ENCODE measurements at regions not wholly inside any gene's neighbourhood (a gene's known extent, or its start where the extent isn't known, plus 50 kb on each side); places are given as distances from the start of the nearest gene placed in this dataset.
A peak's percentile ranks its signal among the peaks of the same experiment; 100 is the strongest.

DNA sequence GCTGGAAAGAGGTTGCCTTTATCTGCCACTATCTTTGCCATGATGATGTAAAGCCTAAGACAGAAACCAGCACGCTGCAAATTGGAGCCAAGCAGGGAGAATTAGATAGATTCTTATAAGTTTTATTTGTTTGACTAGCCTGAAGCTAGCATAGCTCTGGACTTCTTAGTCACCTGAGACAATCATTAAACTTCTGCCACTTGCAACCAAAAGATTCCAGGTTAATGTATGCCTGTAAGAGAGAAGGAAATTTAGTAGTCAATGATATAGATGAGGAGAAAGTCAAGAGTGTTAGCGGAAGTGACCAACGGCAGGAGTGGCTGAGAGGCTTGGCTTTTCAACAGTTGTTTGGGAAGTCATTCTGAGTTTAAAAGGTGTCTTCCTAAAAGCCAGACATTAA lies 1106.6 kb downstream of the VRK1 start:
- DNase-seq, result no peak

DNA sequence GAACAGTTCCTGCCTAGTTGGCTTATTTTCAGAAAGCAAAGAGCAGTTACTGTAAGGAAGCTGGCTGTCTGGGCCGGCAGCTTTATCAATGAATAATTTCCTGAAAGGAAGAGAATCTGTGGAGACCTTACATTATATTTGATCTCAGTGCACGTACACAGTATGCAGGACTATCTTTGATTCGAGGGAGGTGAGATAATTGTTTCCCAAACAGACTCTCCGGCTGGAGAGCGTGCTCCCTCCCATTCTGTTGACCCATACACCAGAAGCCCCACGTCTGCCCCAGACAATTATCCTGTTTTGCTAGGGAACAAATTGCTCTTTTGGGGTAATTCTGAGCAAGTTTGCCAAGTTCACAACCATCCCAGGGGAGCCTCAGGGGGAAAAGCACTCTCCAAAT lies 1115.0 kb downstream of the VRK1 start:
- no peak for DNase-seq

DNA sequence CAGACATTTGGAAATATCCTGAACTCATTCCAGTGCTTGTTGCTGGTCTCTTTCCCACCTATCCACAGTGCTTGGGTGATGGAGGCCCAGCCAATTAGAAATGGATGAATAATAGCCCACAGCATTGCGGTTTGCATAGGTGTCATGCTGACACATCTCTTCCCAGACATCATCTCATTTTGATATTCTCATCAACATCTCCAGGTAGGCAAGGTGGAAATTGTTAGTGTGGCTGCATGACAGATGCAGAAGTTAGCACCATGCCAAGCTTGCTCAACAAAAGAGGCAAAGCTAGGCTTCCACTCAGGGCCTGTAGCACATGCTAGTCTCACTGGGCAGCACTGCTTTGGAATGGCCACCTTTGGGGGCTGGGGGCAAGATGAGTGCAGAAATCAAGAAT lies 1118.9 kb downstream of the VRK1 start:
- no peak for DNase-seq

- no peak for DNase-seq
Measured at GRCh38 chr14:97916669-97917568, 1119.7 kb downstream of the VRK1 start.

DNA sequence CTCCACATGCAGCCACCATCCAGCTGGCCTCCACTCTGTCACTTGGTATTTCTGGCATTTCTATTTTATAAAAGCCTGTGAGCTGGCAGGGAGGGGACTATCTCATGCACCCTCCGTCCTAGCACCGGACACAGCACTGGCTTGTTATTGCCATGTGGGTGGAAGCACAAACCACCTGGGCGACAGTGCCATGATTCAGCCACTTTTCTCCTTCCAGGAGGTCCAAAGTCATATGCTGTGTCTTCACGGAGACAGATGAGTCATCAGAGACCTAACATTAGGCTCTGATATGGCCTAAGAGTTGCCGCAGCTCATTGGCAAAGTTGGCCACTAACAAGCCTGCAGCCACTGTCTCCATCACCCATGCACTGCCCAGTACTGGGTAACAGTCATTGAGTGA lies 1123.0 kb downstream of the VRK1 start:
- DNase-seq, result no peak

GRCh38 chr14:97921296-97921695 lies 1124.1 kb downstream of the VRK1 start:
- no peak for DNase-seq

DNA sequence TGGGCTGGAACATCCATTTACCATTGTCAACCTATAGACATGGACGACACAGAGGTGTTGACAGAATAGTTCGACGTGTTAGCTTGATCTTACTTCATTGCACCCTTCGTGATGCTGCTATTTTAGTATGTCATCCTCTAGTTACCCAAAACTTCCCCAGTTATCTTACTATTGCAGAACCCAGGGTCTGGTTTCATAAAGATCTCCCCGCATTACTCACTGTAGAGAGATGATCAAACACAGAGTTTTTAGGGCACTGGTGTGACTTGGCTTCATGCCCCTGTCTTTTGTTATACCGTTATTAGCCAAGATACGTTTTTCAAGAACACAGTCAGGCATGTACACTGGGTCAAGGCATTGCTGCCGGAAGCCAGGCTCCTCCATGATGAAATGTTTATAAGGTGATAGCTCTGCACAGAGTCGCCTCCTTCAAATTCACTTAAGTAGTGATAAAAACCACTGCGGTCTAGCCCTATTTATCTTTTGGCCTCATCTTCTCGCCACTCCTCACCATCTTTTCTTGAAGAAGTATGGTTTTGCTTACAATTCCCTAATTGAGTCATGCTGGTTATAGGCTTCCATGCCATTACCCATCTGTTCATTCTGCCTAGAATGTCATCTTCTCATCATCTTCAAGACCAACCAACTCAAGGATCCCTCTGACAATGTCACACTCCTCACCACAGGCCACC lies 1127.9 kb downstream of the VRK1 start:
- no peak for DNase-seq

- DNase-seq, result no peak
Measured at GRCh38 chr14:97930166-97930565, 1133.0 kb downstream of the VRK1 start.

GRCh38 chr14:97931273-97931672 lies 1134.1 kb downstream of the VRK1 start:
- DNase-seq, result no peak

- DNase-seq, result no peak
Measured at GRCh38 chr14:97942921-97943320, 1145.7 kb downstream of the VRK1 start.

- peak; percentile 10 to 37 for DNase-seq
Measured at GRCh38 chr14:97943619-97944018, 1146.4 kb downstream of the VRK1 start.

- no peak for DNase-seq
Measured at GRCh38 chr14:97944380-97944779, 1147.2 kb downstream of the VRK1 start.

GRCh38 chr14:97945631-97946030 lies 1148.4 kb downstream of the VRK1 start:
- DNase-seq, result no peak

DNA sequence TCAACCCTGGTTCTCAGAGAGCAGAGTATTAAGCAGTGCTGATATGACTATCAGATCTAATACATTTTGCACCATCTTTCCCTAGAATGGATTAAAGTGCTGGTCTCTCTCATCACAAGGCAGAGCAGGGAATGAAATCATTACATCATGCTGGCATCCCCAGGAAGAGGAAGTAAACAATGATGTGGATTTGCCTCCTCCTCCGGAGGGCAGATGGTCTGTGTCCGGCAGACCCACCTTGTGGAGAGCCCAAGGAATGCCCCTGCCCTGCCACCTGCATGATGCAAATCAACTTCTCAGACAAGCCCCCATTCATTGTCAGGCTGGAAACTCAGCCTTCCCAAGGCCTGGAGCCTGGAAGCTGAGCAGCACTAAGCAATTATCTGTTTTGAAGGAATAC lies 1149.1 kb downstream of the VRK1 start:
- DNase-seq, result no peak

DNA sequence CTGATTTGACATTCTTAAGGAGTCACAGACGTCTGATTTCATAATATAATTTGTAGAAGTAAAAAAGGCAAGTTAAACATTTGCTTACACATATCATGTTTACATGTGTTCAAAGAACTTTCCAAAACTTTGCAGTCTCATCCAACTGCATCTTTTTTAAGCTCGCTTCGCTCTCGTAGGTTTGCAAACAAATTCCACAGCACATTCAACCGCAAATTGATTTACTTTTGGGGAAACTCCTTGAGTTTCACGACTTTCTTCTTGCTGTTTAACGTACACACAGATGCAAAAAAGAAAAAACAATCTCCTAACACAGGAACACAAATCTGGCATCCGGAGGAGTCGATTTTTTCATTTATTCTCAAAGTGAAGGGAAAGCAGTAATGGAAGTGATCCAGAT lies 1149.5 kb downstream of the VRK1 start:
- DNase-seq, result no peak

DNA sequence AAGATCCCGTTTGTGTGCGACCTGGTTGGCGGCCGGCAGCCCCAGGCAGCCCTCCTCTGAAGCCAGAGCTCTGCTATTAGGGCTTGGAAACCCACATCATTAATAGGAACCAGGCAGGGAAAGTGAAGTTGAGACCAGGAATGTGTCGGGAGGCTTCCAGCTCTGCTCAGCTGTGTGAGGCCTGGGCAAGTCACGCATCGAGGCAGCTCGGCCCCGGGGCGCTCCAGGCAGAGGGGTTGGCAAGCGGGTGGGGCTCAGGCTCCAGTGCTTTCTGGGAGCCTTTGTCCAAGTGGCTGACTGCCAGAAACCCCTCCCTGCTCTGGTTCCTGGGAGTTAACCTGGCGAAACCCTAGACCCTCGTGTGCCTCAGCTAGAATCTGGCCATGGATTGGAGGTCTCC lies 1151.7 kb downstream of the VRK1 start:
- no peak for DNase-seq

GRCh38 chr14:97956581-97957340 lies 1159.6 kb downstream of the VRK1 start:
- no peak for DNase-seq

DNA sequence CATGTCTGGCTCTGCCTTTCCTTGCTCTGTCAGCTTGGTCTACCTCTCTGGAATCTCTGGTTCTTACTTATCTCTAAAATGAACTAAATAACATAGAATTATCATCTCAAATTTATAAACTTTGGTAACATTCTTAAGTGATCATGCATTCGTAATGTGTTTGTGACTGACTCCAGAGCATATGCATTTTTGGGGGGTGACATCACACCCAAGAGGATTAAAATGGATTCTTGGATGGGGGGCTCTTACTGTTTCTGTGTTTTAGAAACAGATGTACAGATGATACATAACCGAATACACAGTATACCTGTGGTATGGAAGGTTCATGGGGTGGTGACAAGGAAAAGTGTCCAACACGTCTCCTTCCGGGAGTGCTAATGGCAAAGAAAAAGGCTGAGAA lies 1162.1 kb downstream of the VRK1 start:
- no peak for DNase-seq

GRCh38 chr14:97960436-97960835 lies 1163.3 kb downstream of the VRK1 start:
- no peak for DNase-seq

- no peak for DNase-seq
Measured at GRCh38 chr14:97970222-97970621, 1173.0 kb downstream of the VRK1 start.

DNA sequence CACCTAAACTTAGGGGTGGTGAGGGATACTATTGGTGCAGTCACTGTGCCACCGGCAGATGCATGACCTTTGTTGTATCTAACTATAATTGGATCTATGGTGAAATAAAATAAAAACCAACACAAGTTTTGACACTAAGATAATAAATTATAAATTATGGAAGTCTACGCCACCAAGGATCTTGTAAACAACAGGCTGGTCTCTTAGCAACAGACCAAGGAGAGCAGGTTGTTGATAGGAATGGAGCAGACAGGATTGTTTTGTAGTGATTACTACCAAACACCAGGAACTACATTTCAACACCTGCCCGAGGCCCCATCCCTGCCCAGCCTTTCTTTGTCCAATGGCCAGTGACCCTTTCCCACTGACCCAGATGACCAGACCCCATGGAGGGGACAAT lies 1178.0 kb downstream of the VRK1 start:
- no peak for DNase-seq

DNA sequence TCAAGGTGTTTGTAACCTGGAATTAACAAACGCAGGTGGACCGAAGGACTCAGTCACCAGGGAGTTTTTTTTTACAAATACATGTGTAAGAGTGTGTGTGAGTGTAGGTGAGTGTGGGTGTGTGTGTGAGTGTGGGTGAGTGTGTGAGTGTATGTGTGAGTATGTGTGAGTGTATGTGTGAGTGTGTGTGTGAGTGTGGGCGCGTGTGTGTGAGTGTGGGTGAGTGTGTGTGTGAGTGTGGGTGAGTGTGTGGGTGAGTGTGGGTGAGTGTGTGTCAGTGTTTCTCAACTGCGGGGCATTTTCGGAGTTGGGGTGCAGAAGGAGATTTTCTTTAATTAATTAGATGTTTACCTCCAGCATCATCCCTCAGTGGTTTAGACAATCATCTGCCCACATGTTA lies 1178.8 kb downstream of the VRK1 start:
- DNase-seq, result no peak

- no peak for DNase-seq
Measured at GRCh38 chr14:97976861-97977260, 1179.7 kb downstream of the VRK1 start.
